ENCODE measurements at regions not wholly inside any gene's neighbourhood (a gene's known extent, or its start where the extent isn't known, plus 50 kb on each side); places are given as distances from the start of the nearest gene placed in this dataset.

DNA sequence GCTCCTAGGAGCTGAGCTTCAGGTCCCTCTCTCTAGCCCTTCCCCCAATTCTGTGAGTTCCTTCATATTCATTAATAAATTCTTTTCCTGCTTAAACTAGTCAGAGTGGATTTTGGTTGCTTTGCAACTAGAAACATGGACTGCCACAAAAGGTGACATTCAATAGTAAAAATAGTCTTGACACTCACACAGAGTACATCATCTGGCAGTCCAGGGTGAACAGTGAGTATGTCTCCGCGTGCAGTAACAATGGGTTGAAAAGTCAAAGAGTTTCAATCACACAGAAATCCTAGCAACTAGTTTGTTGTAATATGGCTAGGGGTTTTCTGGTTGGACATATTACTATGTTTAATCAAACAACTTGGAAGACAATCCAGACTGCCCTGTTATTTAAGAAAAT, 168.8 kb upstream of the TBX20 start:
- no peak for TF ChIP-seq BHLHE40 (IDR thresholded peaks at IDR 0.05; ENCODE audit: borderline replicate concordance)
- TF ChIP-seq ELF4 (IDR thresholded peaks at IDR 0.05) = no peak
- no peak for TF ChIP-seq NFRKB (IDR thresholded peaks at IDR 0.05)
- no peak for TF ChIP-seq ZNF384 (IDR thresholded peaks at IDR 0.05)
- TF ChIP-seq LEF1 (IDR thresholded peaks at IDR 0.05; ENCODE audit: borderline replicate concordance) = no peak
- no peak for TF ChIP-seq FOXK2 (IDR thresholded peaks at IDR 0.05)
- no peak for TF ChIP-seq SP1 (IDR thresholded peaks at IDR 0.05)
- TF ChIP-seq, protein P1, sequence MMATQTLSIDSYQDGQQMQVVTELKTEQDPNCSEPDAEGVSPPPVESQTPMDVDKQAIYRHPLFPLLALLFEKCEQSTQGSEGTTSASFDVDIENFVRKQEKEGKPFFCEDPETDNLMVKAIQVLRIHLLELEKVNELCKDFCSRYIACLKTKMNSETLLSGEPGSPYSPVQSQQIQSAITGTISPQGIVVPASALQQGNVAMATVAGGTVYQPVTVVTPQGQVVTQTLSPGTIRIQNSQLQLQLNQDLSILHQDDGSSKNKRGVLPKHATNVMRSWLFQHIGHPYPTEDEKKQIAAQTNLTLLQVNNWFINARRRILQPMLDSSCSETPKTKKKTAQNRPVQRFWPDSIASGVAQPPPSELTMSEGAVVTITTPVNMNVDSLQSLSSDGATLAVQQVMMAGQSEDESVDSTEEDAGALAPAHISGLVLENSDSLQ (IDR thresholded peaks at IDR 0.05) = no peak
- TF ChIP-seq SUZ12 (IDR thresholded peaks at IDR 0.05) = no peak
- no peak for TF ChIP-seq HDGF (IDR thresholded peaks at IDR 0.05; ENCODE audit: borderline replicate concordance)
- TF ChIP-seq FOXA1 (IDR thresholded peaks at IDR 0.05) = no peak
- TF ChIP-seq CTBP1 (IDR thresholded peaks at IDR 0.05; ENCODE audit: borderline replicate concordance) = no peak
